ENCODE measurements at regions not wholly inside any gene's neighbourhood (a gene's known extent, or its start where the extent isn't known, plus 50 kb on each side); places are given as distances from the start of the nearest gene placed in this dataset.

DNA sequence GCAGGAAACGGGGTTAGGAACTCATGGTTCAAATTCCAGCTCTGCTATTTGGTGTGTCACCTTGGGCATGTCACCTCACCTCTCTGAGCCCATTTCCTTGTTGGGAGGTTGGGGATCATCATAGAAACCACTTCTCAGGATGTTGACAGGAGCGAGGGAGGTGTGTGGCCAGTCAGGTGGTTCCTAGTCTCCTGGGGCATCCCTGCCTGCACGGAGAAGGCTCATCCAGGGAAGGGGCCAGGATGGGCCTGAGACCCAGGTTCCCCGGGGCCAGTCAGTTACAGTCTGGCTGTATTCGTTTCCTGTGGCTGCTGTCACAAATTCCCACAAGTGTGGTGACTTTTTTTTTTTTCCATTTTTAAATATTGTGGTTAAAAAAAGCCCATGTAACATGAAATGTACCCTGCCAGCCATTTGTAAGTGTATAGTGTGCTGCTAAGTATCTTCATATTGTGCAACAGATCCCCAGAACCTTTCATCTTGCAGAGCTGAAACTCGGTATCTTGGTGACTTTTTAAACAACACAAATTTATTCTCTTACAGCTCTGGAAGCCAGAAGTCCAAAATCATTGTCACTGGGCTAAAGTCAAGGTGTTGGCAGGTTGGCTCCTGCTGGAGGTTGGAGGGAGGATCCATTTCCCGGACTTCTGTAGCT, 78.7 kb upstream of the UNC5A start:
- H3K9me3 ChIP-seq (ENCODE audit: control insufficient read depth, low read depth, low read length) = no peaks in the 10 kb centered on the region
- no peaks in the 10 kb centered on the region for H3K4me1 ChIP-seq (ENCODE audit: control insufficient read depth, extremely low read depth, insufficient read depth, low read length)
- no peak for FAIRE-seq
- peaks cover 32% of the 10 kb centered on the region for H3K27me3 ChIP-seq (ENCODE audit: control insufficient read depth, extremely low read depth, insufficient read depth, low read length)
- H2AFZ ChIP-seq (ENCODE audit: control insufficient read depth, low read length) = no peak overlapping the region
- H3K9ac ChIP-seq (ENCODE audit: control insufficient read depth, extremely low read depth, insufficient read depth, low read length) = no peak overlapping the region
- no peak for DNase-seq (ENCODE audit: low read depth, low spot score)
- dilution Hi-C loops (cut with MboI; ENCODE audit: extremely low pct_ligation_motif_present, low sequenced_read_pairs) = no loop called here
- H3K4me3 ChIP-seq (ENCODE audit: control insufficient read depth in 2 of 3, extremely low read depth in 1 of 3, insufficient read depth in 2 of 3, low read depth in 1 of 3, low read length in 3 of 3) = no peak overlapping the region
- no peaks in the 10 kb centered on the region for H3K9me1 ChIP-seq (ENCODE audit: control insufficient read depth, extremely low read depth, insufficient read depth, low read length)
- no peak overlapping the region for H3K27ac ChIP-seq (ENCODE audit: control insufficient read depth, insufficient read depth, low read length)
- no peaks in the 10 kb centered on the region for H3K36me3 ChIP-seq (ENCODE audit: control insufficient read depth in 2 of 2, extremely low read depth in 1 of 2, insufficient read depth in 2 of 2, low read length in 2 of 2)
- no peak for TF ChIP-seq EZH2 (IDR thresholded peaks at IDR 0.05; ENCODE audit: low read length)
- TF ChIP-seq, protein P1, sequence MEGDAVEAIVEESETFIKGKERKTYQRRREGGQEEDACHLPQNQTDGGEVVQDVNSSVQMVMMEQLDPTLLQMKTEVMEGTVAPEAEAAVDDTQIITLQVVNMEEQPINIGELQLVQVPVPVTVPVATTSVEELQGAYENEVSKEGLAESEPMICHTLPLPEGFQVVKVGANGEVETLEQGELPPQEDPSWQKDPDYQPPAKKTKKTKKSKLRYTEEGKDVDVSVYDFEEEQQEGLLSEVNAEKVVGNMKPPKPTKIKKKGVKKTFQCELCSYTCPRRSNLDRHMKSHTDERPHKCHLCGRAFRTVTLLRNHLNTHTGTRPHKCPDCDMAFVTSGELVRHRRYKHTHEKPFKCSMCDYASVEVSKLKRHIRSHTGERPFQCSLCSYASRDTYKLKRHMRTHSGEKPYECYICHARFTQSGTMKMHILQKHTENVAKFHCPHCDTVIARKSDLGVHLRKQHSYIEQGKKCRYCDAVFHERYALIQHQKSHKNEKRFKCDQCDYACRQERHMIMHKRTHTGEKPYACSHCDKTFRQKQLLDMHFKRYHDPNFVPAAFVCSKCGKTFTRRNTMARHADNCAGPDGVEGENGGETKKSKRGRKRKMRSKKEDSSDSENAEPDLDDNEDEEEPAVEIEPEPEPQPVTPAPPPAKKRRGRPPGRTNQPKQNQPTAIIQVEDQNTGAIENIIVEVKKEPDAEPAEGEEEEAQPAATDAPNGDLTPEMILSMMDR (optimal IDR thresholded peaks at IDR 0.05 in 1 of 3, IDR thresholded peaks at IDR 0.05 in 1 of 3, conservative IDR thresholded peaks at IDR 0.05 in 1 of 3; ENCODE audit: extremely low read depth in 1 of 3, insufficient read depth in 2 of 3, low read length in 3 of 3) = no peak
- no peaks in the 10 kb centered on the region for H3K79me2 ChIP-seq (ENCODE audit: control insufficient read depth, insufficient read depth, low read length)
- no peak overlapping the region for H3K4me2 ChIP-seq (ENCODE audit: control insufficient read depth, extremely low read depth, insufficient read depth, low read depth, low read length)
- H4K20me1 ChIP-seq (ENCODE audit: control insufficient read depth, extremely low read depth, insufficient read depth, low read length) = no peaks in the 10 kb centered on the region

DNA sequence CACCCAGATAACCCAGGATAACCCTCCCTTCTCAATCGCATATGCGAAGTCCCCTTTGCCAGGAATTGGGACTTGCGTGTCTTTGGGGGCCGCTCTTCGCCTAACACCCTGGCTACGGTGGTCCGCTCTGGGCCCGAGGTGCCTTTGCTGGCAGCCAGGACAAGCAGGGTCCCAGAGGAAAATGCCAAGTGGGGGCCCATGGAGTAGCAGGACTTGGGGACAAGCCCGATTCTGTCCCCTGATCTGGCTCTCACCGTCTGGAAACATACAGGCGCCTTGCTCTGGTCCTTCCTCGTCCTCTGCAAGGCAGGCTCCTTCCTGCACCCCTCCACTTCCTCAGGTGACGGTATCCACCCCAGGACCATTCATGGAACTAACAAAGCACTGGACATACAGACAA, 78.1 kb upstream of the UNC5A start:
- Histone ChIP-seq H3K36me3 (ENCODE audit: control insufficient read depth in 2 of 2, extremely low read depth in 1 of 2, insufficient read depth in 2 of 2, low read length in 2 of 2) (no peaks in the 10 kb centered on the region), H4K20me1 (ENCODE audit: control insufficient read depth, extremely low read depth, insufficient read depth, low read length) (no peaks in the 10 kb centered on the region), H3K9ac (ENCODE audit: control insufficient read depth, extremely low read depth, insufficient read depth, low read length) (no peak overlapping the region), H3K9me1 (ENCODE audit: control insufficient read depth, extremely low read depth, insufficient read depth, low read length) (no peaks in the 10 kb centered on the region), H2AFZ (ENCODE audit: control insufficient read depth, low read length) (no peak overlapping the region), H3K4me1 (ENCODE audit: control insufficient read depth, extremely low read depth, insufficient read depth, low read length) (peaks cover 2% of the 10 kb centered on the region), H3K79me2 (ENCODE audit: control insufficient read depth, insufficient read depth, low read length) (no peaks in the 10 kb centered on the region), H3K27me3 (ENCODE audit: control insufficient read depth, extremely low read depth, insufficient read depth, low read length) (peaks cover 33% of the 10 kb centered on the region), H3K27ac (ENCODE audit: control insufficient read depth, insufficient read depth, low read length) (no peak overlapping the region), H3K9me3 (ENCODE audit: control insufficient read depth, low read depth, low read length) (no peaks in the 10 kb centered on the region), H3K4me3 (ENCODE audit: control insufficient read depth in 2 of 3, extremely low read depth in 1 of 3, insufficient read depth in 2 of 3, low read depth in 1 of 3, low read length in 3 of 3) (no peak overlapping the region), H3K4me2 (ENCODE audit: control insufficient read depth, extremely low read depth, insufficient read depth, low read depth, low read length) (no peak overlapping the region)
- TF ChIP-seq EZH2 (IDR thresholded peaks at IDR 0.05; ENCODE audit: low read length) = no peak
- TF ChIP-seq, protein P1 (optimal IDR thresholded peaks at IDR 0.05 in 1 of 3, IDR thresholded peaks at IDR 0.05 in 1 of 3, conservative IDR thresholded peaks at IDR 0.05 in 1 of 3; ENCODE audit: extremely low read depth in 1 of 3, insufficient read depth in 2 of 3, low read length in 3 of 3) = no peak
- no peak for DNase-seq (ENCODE audit: low read depth, low spot score)
- dilution Hi-C loops (cut with MboI; ENCODE audit: extremely low pct_ligation_motif_present, low sequenced_read_pairs) = no loop called here
- no peak for FAIRE-seq

Data from keratinocyte (primary cell).